ENCODE measurements at regions not wholly inside any gene's neighbourhood (a gene's known extent, or its start where the extent isn't known, plus 50 kb on each side); places are given as distances from the start of the nearest gene placed in this dataset.

GRCh38 chr1:209064850-209065706 is 518.4 kb upstream of the CAMK1G start:
- no peak for DNase-seq
- Histone ChIP-seq H3K27me3 (ENCODE audit: control insufficient read depth, insufficient read depth, low read length) (no peaks in the 10 kb centered on the region), H3K36me3 (ENCODE audit: control insufficient read depth, insufficient read depth, low read length) (no peaks in the 10 kb centered on the region), H3K9me3 (replicated peaks; ENCODE audit: control insufficient read depth, low read depth, low read length) (no peaks in the 10 kb centered on the region), H3K27ac (ENCODE audit: low read length) (no peak overlapping the region), H3K4me3 (ENCODE audit: low read length) (no peak overlapping the region), H3K4me1 (ENCODE audit: control insufficient read depth, insufficient read depth, low read length) (peaks cover 3% of the 10 kb centered on the region)
- WGBS (ENCODE audit: insufficient coverage) = 30% methylated on average over 3 of the region's 11 CpGs

GRCh38 chr1:209072481-209072880 is 511.0 kb upstream of the CAMK1G start:
- Histone ChIP-seq H3K9me3 (replicated peaks; ENCODE audit: control insufficient read depth, low read depth, low read length) (no peaks in the 10 kb centered on the region), H3K4me3 (ENCODE audit: low read length) (no peak overlapping the region), H3K27me3 (ENCODE audit: control insufficient read depth, insufficient read depth, low read length) (no peaks in the 10 kb centered on the region), H3K36me3 (ENCODE audit: control insufficient read depth, insufficient read depth, low read length) (no peaks in the 10 kb centered on the region), H3K4me1 (ENCODE audit: control insufficient read depth, insufficient read depth, low read length) (no peaks in the 10 kb centered on the region), H3K27ac (ENCODE audit: low read length) (no peak overlapping the region)
- DNase-seq = no peak

DNA sequence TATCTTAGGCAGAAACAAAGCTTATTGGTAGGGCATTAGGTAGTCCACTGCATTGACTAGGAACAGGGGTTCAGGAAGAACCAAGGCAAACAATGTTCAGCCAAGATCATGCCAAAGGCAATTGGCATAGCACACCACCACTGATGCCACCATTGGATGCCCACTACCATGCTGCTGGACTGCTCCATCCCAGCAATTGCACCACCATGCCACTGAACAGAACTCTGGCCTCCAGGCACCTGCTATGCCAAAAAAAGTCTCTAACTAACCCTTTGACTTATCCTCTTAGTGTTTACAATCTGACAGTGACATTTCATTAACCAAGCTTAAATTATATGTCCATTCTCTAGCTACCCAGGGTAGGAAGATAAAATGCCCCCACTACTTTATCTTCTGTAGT is 509.6 kb upstream of the CAMK1G start:
- Histone ChIP-seq H3K4me1 (ENCODE audit: control insufficient read depth, insufficient read depth, low read length) (no peaks in the 10 kb centered on the region), H3K27me3 (ENCODE audit: control insufficient read depth, insufficient read depth, low read length) (no peaks in the 10 kb centered on the region), H3K4me3 (ENCODE audit: low read length) (no peak overlapping the region), H3K27ac (ENCODE audit: low read length) (no peak overlapping the region), H3K36me3 (ENCODE audit: control insufficient read depth, insufficient read depth, low read length) (no peaks in the 10 kb centered on the region), H3K9me3 (replicated peaks; ENCODE audit: control insufficient read depth, low read depth, low read length) (no peaks in the 10 kb centered on the region)
- DNase-seq = no peak

DNA sequence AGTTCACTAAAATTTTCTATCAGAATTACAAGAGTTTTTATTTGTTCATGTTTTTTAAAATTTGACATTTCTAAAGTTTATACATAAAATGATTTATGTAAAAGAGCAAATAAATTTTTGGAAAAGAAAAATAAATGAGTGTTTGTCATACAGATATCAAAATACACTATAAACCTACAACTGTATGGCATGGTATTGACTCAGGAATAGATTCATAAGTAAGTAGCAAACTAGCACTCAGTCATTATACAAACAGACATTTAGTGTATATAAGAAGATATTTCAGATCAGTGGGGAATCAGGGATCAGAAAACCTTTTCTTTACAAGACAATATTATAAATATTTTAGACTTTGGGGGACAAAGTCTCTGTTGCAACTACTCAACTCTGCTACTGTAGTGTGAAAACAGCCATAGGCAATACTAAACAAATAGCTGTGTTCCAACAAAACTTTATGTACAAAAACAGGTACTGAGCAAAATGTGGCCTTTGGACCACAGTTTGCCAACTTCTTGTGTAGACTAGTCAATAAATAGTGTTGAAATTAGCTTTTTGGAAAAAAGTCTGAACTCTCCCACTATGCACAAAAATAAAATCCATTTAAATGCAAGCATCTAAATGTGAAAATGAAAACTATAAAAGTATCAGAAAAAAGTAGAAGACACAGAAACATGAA is 508.8 kb upstream of the CAMK1G start:
- Histone ChIP-seq H3K27me3 (ENCODE audit: control insufficient read depth, insufficient read depth, low read length) (no peaks in the 10 kb centered on the region), H3K9me3 (replicated peaks; ENCODE audit: control insufficient read depth, low read depth, low read length) (no peaks in the 10 kb centered on the region), H3K4me1 (ENCODE audit: control insufficient read depth, insufficient read depth, low read length) (no peaks in the 10 kb centered on the region), H3K27ac (ENCODE audit: low read length) (no peak overlapping the region), H3K36me3 (ENCODE audit: control insufficient read depth, insufficient read depth, low read length) (no peaks in the 10 kb centered on the region), H3K4me3 (ENCODE audit: low read length) (no peak overlapping the region)
- no peak for DNase-seq

- Histone ChIP-seq H3K4me3 (ENCODE audit: low read length) (no peak overlapping the region), H3K27me3 (ENCODE audit: control insufficient read depth, insufficient read depth, low read length) (no peaks in the 10 kb centered on the region), H3K27ac (ENCODE audit: low read length) (no peak overlapping the region), H3K36me3 (ENCODE audit: control insufficient read depth, insufficient read depth, low read length) (no peaks in the 10 kb centered on the region), H3K9me3 (replicated peaks; ENCODE audit: control insufficient read depth, low read depth, low read length) (no peaks in the 10 kb centered on the region), H3K4me1 (ENCODE audit: control insufficient read depth, insufficient read depth, low read length) (no peaks in the 10 kb centered on the region)
- WGBS (ENCODE audit: insufficient coverage) = 100% methylated on average over 2 of the region's 3 CpGs
- no peak for DNase-seq
Measured at GRCh38 chr1:209076688-209077087, 506.8 kb upstream of the CAMK1G start.

DNA sequence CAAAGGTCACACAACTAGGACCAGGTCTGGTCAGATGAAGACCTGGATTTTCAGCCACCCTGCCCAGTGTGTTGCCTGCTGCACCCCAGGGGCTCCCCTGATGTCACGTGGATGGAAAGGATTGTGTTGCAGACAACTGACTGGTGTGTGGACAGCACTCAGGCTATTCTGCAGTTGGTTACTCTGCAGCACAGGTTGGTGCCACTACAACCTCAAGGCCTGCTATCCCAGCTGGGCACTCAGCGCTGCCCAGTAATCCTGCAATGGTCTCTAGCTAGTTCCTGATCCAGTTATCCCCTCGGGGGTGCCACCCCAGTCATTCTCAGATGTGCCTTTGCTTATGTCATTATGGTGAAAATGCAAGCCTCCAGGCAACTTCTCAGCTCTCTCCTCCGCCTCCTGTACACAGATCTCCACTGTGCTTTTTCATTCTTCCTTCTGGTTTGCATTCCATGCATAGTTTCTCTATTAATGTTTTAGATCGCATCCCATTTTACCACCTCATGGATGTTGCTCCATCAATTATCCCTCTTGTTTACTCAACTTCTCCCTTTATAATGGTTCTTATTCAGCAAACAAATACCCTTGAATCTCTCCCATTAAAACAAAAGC is 503.2 kb upstream of the CAMK1G start:
- Histone ChIP-seq H3K36me3 (ENCODE audit: control insufficient read depth, insufficient read depth, low read length) (no peaks in the 10 kb centered on the region), H3K9me3 (replicated peaks; ENCODE audit: control insufficient read depth, low read depth, low read length) (no peaks in the 10 kb centered on the region), H3K27me3 (ENCODE audit: control insufficient read depth, insufficient read depth, low read length) (no peaks in the 10 kb centered on the region), H3K27ac (ENCODE audit: low read length) (no peak overlapping the region), H3K4me1 (ENCODE audit: control insufficient read depth, insufficient read depth, low read length) (no peaks in the 10 kb centered on the region), H3K4me3 (ENCODE audit: low read length) (no peak overlapping the region)
- 90% methylated on average over 4 of the region's 5 CpGs for WGBS (ENCODE audit: insufficient coverage)
- DNase-seq = no peak

GRCh38 chr1:209086486-209087192 is 496.9 kb upstream of the CAMK1G start:
- Histone ChIP-seq H3K9me3 (replicated peaks; ENCODE audit: control insufficient read depth, low read depth, low read length) (no peaks in the 10 kb centered on the region), H3K36me3 (ENCODE audit: control insufficient read depth, insufficient read depth, low read length) (no peaks in the 10 kb centered on the region), H3K27me3 (ENCODE audit: control insufficient read depth, insufficient read depth, low read length) (no peaks in the 10 kb centered on the region), H3K27ac (ENCODE audit: low read length) (no peak overlapping the region), H3K4me3 (ENCODE audit: low read length) (no peak overlapping the region), H3K4me1 (ENCODE audit: control insufficient read depth, insufficient read depth, low read length) (no peaks in the 10 kb centered on the region)
- whole genome bisulfite sequencing (ENCODE audit: insufficient coverage) = 45% methylated on average over 2 of the region's 6 CpGs
- DNase-seq = no peak

- H3K27me3 ChIP-seq (ENCODE audit: control insufficient read depth, insufficient read depth, low read length) = no peaks in the 10 kb centered on the region
- no peak overlapping the region for H3K27ac ChIP-seq (ENCODE audit: low read length)
- no peak for DNase-seq
- H3K36me3 ChIP-seq (ENCODE audit: control insufficient read depth, insufficient read depth, low read length) = no peaks in the 10 kb centered on the region
- no peaks in the 10 kb centered on the region for H3K4me1 ChIP-seq (ENCODE audit: control insufficient read depth, insufficient read depth, low read length)
- H3K4me3 ChIP-seq (ENCODE audit: low read length) = no peak overlapping the region
- H3K9me3 ChIP-seq (replicated peaks; ENCODE audit: control insufficient read depth, low read depth, low read length) = no peaks in the 10 kb centered on the region
Measured at GRCh38 chr1:209094384-209094783, 489.1 kb upstream of the CAMK1G start.

- no peaks in the 10 kb centered on the region for H3K36me3 ChIP-seq (ENCODE audit: control insufficient read depth, insufficient read depth, low read length)
- H3K9me3 ChIP-seq (replicated peaks; ENCODE audit: control insufficient read depth, low read depth, low read length) = no peaks in the 10 kb centered on the region
- no peak overlapping the region for H3K27ac ChIP-seq (ENCODE audit: low read length)
- DNase-seq = no peak
- H3K4me3 ChIP-seq (ENCODE audit: low read length) = no peak overlapping the region
- H3K27me3 ChIP-seq (ENCODE audit: control insufficient read depth, insufficient read depth, low read length) = no peaks in the 10 kb centered on the region
- 40% methylated on average over 1 of the region's 9 CpGs for WGBS (ENCODE audit: insufficient coverage)
- no peaks in the 10 kb centered on the region for H3K4me1 ChIP-seq (ENCODE audit: control insufficient read depth, insufficient read depth, low read length)
Measured at GRCh38 chr1:209095627-209096595, 487.6 kb upstream of the CAMK1G start.
